Activated CD4-positive, alpha-beta T cell treated with anti-CD3 and anti-CD28 coated beads, Interleukin-2, amount 10 ng/mL, durations not matched to agents 24 days and 14 days (primary cell): ENCODE measurements at regions not wholly inside any gene's neighbourhood (a gene's known extent, or its start where the extent isn't known, plus 50 kb on each side); places are given as distances from the start of the nearest gene placed in this dataset.
"Not testable (repeated sequence)": the region's sequence is repeated elsewhere in the genome, so short reads cannot be mapped to it uniquely, and the experiment has no call there.

ENCODE experiments used
- DNase-seq: peaks from one replicate; pipeline ENCODE4 v3.0.0; 2022
- H3K27ac Mint-ChIP-seq: one replicate; pipeline ENCODE4 v1.8.0; 2022; ENCODE audit warnings: mild to moderate bottlenecking, mixed read lengths
- H3K27me3 Mint-ChIP-seq: one replicate; pipeline ENCODE4 v1.8.0; 2022; ENCODE audit warnings: mixed read lengths
- H3K36me3 Mint-ChIP-seq: one replicate; pipeline ENCODE4 v1.8.0; 2022; ENCODE audit warnings: low read depth, mild to moderate bottlenecking, mixed read lengths
- H3K4me1 Mint-ChIP-seq: one replicate; pipeline ENCODE4 v1.8.0; 2021; ENCODE audit warnings: mixed read lengths
- H3K4me3 Mint-ChIP-seq: one replicate; pipeline ENCODE4 v1.8.0; 2022; ENCODE audit warnings: mild to moderate bottlenecking, moderate library complexity, mixed read lengths
- H3K9me3 Mint-ChIP-seq: one replicate; pipeline ENCODE4 v1.8.0; 2021; ENCODE audit warnings: mixed read lengths
- intact Hi-C: fragments of 100-400 bp; cut with micrococcal nuclease; formaldehyde crosslinking; loops from one replicate; pipeline ENCODE4 v1.15.1; 2023

GRCh38 chr7:152504367-152504766 is 68.6 kb upstream of the KMT2C start:
- no peaks in the 10 kb centered on the region for H3K4me1 Mint-ChIP-seq
- no peaks in the 10 kb centered on the region for H3K9me3 Mint-ChIP-seq
- no peaks in the 10 kb centered on the region for H3K36me3 Mint-ChIP-seq
- H3K4me3 Mint-ChIP-seq = no peak overlapping the region
- no peak for DNase-seq
- no peaks in the 10 kb centered on the region for H3K27me3 Mint-ChIP-seq
- intact Hi-C loops = no loop called here
- H3K27ac Mint-ChIP-seq = no peak overlapping the region

GRCh38 chr7:152502813-152503790 is 67.3 kb upstream of the KMT2C start:
- Mint-ChIP-seq H3K4me3 (no peak overlapping the region), H3K4me1 (no peaks in the 10 kb centered on the region), H3K36me3 (no peaks in the 10 kb centered on the region), H3K9me3 (no peaks in the 10 kb centered on the region), H3K27me3 (no peaks in the 10 kb centered on the region), H3K27ac (no peak overlapping the region)
- DNase-seq = no peak
- intact Hi-C loops = no loop called here

GRCh38 chr7:152501506-152501905 is 65.7 kb upstream of the KMT2C start:
- Mint-ChIP-seq H3K4me1 (no peaks in the 10 kb centered on the region), H3K27me3 (no peaks in the 10 kb centered on the region), H3K4me3 (no peak overlapping the region), H3K27ac (no peak overlapping the region), H3K36me3 (no peaks in the 10 kb centered on the region), H3K9me3 (no peaks in the 10 kb centered on the region)
- DNase-seq = no peak
- intact Hi-C loops = no loop called here

- intact Hi-C loops, DNase-seq, H3K4me1 Mint-ChIP-seq, H3K27me3 Mint-ChIP-seq, H3K9me3 Mint-ChIP-seq, H3K4me3 Mint-ChIP-seq, H3K36me3 Mint-ChIP-seq, H3K27ac Mint-ChIP-seq: not testable (repeated sequence)
Observed at GRCh38 chr7:152499969-152500368, 64.2 kb upstream of the KMT2C start.

- no peaks in the 10 kb centered on the region for H3K36me3 Mint-ChIP-seq
- peaks cover 2% of the 10 kb centered on the region for H3K27me3 Mint-ChIP-seq
- H3K4me3 Mint-ChIP-seq = no peak overlapping the region
- H3K27ac Mint-ChIP-seq = no peak overlapping the region
- H3K9me3 Mint-ChIP-seq = no peaks in the 10 kb centered on the region
- no peak for DNase-seq
- intact Hi-C loops = no loop called here
- H3K4me1 Mint-ChIP-seq = no peaks in the 10 kb centered on the region
Observed at GRCh38 chr7:152495867-152496266, 60.1 kb upstream of the KMT2C start.

- Mint-ChIP-seq H3K36me3 (no peaks in the 10 kb centered on the region), H3K9me3 (no peaks in the 10 kb centered on the region), H3K27ac (no peak overlapping the region), H3K4me1 (no peaks in the 10 kb centered on the region), H3K4me3 (no peak overlapping the region), H3K27me3 (peaks cover 2% of the 10 kb centered on the region)
- DNase-seq = no peak
- intact Hi-C loops = no loop called here
Observed at GRCh38 chr7:152492952-152493351, 57.1 kb upstream of the KMT2C start.

GRCh38 chr7:152489044-152489443 is 53.2 kb upstream of the KMT2C start:
- DNase-seq = no peak
- H3K27me3 Mint-ChIP-seq = no peaks in the 10 kb centered on the region
- no peaks in the 10 kb centered on the region for H3K9me3 Mint-ChIP-seq
- H3K36me3 Mint-ChIP-seq = no peaks in the 10 kb centered on the region
- H3K4me3 Mint-ChIP-seq = no peak overlapping the region
- no peak overlapping the region for H3K27ac Mint-ChIP-seq
- intact Hi-C loops = no loop called here
- no peaks in the 10 kb centered on the region for H3K4me1 Mint-ChIP-seq

GRCh38 chr7:152486968-152487367 is 51.2 kb upstream of the KMT2C start:
- Mint-ChIP-seq H3K36me3 (no peaks in the 10 kb centered on the region), H3K27ac (no peak overlapping the region), H3K4me3 (no peak overlapping the region), H3K9me3 (no peaks in the 10 kb centered on the region), H3K27me3 (no peaks in the 10 kb centered on the region), H3K4me1 (no peaks in the 10 kb centered on the region)
- no peak for DNase-seq
- intact Hi-C loops = no loop called here

- H3K4me1 Mint-ChIP-seq = no peaks in the 10 kb centered on the region
- no peaks in the 10 kb centered on the region for H3K9me3 Mint-ChIP-seq
- no peaks in the 10 kb centered on the region for H3K36me3 Mint-ChIP-seq
- intact Hi-C loops = no loop called here
- no peak overlapping the region for H3K4me3 Mint-ChIP-seq
- no peak overlapping the region for H3K27ac Mint-ChIP-seq
- no peak for DNase-seq
- no peaks in the 10 kb centered on the region for H3K27me3 Mint-ChIP-seq
Observed at GRCh38 chr7:152485826-152486225, 50.0 kb upstream of the KMT2C start.
